Stimulated activated CD8-positive, alpha-beta memory T cell treated with anti-CD3 and anti-CD28 coated beads, Interleukin-12 subunit alpha, Interleukin-12 subunit beta, amount 100 ng/mL, for 24 hours (primary cell): ENCODE measurements at regions not wholly inside any gene's neighbourhood (a gene's known extent, or its start where the extent isn't known, plus 50 kb on each side); places are given as distances from the start of the nearest gene placed in this dataset.

ENCODE experiments used
- DNase-seq: peaks from one replicate; pipeline ENCODE4 v3.0.0-alpha.2; 2020; ENCODE audit errors: extremely low read depth

DNA sequence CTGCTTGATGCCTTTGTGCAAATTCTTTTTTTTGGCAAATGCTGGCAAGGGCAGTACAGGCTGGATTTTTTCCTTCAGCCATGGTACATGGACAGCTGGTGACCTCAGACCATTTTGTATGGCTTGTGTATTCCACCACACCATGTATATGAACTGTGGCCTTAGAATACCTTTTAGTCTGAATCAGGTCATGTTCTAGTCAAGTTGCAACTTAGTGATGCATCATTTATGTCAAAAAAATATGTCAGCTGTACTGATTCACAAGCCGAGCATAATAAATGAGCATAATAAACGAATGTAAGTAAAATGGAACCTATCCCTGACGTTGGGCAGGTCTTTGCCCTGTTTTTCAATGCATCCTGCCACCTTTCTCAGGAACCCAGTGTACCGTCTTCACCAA lies 219.7 kb upstream of the RUNX1 start:
- no peak for DNase-seq

DNA sequence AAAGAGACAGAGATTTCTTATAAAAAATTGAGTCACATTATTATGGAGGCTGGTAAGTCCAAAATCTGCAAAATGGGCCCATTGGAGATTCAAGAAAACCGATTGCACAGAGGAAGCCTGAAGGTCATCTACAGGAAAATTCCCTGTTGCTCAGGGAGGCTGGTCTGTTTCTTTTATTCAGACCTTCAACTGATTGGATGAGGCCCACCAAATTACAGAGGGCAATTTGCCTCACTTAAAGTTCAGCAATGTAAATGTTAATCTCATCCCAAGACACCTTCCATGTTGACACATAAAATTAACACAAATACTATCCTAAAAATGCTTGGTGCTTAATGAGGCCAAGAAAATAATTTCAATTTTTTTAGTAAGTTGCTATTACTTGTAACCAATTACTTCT lies 219.2 kb upstream of the RUNX1 start:
- DNase-seq: no peak

- DNase-seq: no peak
Observed at GRCh38 chr21:35266546-35266945, 217.4 kb upstream of the RUNX1 start.

DNA sequence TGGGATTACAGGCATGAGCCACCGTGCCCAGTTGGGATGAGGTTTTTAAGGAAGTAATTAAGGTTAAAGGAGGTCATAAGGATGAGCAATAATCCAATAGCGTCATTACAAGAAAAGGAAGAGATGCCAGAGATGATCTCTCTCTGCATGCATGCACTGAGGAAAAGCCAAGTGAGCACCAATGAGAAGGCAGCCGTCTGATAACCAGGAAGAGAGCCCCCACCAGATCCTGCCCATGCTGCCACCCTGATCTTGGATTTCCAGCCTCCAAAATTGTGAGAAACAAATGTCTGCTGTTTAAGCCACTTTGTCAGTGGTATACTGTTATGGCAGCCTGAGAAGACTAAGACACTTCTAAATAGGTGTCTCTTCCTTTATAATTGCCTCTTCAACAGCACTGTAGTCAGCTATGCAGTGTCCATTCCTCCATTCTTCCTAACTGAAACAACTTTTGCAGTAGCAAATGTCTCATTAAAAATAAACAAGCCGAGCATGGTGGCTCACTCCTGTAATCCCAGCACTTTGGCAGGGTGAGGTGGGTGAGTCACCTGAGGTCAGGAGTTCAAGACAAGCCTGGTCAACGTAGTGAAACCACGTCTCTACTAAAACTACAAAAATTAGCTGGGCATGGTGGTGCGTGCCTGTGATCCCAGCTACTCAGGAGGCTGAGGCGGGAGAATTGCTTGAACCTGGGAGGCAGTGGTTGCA lies 216.2 kb upstream of the RUNX1 start:
- DNase-seq: no peak

- DNase-seq: no peak
Observed at GRCh38 chr21:35259457-35259856, 210.4 kb upstream of the RUNX1 start.

DNA sequence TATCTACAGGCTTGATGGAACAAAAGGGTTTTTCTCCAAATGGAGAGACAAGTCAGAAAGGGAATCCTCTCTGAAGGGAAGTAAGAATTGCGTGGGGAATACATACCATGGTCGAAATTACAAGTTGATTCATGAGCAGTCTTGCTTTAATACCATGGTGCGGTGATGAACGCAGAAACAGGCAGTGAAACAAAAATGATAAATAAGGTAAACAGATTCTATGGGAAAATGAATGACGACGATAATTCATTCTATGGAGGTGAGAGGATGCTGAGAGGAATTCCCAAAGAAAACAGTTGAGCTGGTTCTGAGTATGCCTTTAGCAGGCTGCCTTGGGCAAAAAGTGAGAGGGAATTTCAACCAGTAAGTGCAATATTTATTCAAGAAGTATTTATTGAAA lies 209.4 kb upstream of the RUNX1 start:
- DNase-seq: no peak

GRCh38 chr21:35257413-35257812 lies 208.3 kb upstream of the RUNX1 start:
- no peak for DNase-seq

DNA sequence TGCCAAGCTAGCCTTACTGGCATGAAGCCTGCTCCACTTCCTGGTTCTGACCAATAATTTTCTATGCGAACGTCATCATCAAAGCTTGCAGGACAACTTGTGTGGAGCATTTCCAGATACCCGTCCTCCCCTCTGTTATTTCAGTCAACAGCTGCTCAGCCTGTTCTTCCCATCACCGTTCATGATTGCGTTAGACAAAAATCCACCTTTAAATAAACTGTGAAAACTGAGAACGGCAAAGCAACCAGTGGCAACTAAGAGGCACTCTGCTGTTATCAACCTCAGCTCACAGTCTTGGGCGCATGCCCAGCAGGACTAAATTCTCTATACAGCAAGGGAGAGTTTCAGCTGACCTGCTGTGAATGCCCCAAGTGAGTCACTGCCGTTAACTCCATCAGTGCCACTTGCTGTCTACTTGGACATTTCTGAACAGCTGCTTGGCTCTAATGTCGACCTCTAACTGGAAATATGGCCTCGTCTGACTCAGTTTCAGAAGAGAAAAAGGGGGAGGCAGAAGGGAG lies 207.4 kb upstream of the RUNX1 start:
- DNase-seq: no peak

DNA sequence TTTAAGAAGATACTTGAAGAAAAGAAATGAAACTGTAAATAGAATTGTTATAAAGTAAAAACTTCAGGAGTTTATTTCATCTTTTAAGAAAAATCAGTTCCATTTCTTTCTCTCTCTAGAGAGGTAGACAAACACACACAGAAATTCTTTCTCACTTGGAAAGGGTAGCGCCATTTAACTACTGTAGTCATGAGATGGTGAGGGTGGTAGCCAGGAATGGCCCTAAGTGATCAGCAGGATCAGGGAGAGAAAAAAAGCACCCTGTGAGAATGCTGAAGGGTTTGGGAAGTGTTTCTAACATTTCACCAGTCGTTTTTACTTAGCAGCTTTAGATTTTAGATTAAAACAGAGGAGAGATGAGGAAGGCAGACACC lies 205.7 kb upstream of the RUNX1 start:
- no peak for DNase-seq

GRCh38 chr21:35254006-35254764 lies 205.1 kb upstream of the RUNX1 start:
- no peak for DNase-seq

- no peak for DNase-seq
Observed at GRCh38 chr21:35252831-35253230, 203.7 kb upstream of the RUNX1 start.

- no peak for DNase-seq
Observed at GRCh38 chr21:35249636-35250035, 200.5 kb upstream of the RUNX1 start.

DNA sequence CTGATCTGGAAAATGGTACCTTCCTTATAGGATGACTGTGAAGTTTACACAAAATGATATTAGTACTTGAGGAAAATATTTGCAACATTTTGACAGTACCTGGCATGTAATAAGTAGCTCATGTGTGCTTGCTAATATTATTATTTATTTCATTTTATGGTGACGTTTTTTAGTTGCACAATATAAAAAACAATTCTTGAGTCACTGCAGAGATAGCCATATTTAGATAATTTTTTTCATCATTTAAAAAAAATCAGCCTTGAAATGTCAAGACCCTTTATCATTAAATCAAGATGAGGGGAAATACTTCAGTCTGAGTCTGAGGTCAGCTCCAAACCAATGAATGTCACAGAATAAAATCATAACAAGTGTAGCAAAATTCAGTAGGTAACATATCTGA lies 196.8 kb upstream of the RUNX1 start:
- DNase-seq: no peak

GRCh38 chr21:35244514-35244913 lies 195.4 kb upstream of the RUNX1 start:
- DNase-seq: no peak

- no peak for DNase-seq
Observed at GRCh38 chr21:35243171-35243570, 194.1 kb upstream of the RUNX1 start.

GRCh38 chr21:35239811-35240219 lies 190.7 kb upstream of the RUNX1 start:
- DNase-seq: no peak

DNA sequence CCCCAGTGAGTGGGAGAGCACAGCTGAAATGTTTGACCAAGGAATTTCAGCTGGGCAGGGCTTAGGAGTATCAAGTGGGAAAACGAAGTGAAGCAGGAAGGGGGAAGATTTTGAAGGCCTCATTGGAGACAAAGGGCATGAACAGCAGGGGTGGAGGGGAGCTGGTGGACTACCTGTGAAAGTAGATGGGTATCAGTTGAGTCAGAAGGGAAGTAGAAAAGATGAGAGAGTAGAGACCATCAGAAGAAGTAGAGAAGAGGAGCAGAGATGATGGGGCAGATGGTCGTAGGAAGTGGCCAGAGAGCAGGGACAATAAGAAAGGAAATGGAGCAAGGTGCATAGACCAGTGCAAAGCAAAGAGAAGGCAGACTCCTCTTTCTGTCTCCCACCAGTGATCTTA lies 189.0 kb upstream of the RUNX1 start:
- no peak for DNase-seq

- no peak for DNase-seq
Observed at GRCh38 chr21:35237287-35237686, 188.2 kb upstream of the RUNX1 start.

DNA sequence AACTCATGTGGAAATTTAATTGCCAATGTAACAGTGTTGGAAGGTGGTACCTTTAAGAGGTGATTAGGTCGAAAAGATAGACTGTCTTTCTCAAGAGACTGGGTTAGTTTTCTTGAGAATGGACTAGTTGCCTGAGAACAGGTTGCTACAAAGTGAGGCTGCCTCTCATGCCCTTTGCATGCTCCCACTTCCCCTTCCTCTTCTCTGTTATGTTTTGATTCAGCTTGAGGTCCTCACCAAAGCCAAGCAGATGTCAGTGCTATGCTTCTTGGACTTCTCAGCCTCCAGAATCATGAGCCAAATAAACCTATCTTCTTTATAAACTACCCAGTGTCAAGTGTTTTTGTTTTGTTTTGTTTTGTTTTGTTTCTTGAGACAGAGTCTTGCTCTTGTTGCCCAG lies 187.0 kb upstream of the RUNX1 start:
- no peak for DNase-seq

- DNase-seq: no peak
Observed at GRCh38 chr21:35234725-35235124, 185.6 kb upstream of the RUNX1 start.

- no peak for DNase-seq
Observed at GRCh38 chr21:35233756-35234155, 184.7 kb upstream of the RUNX1 start.

- DNase-seq: no peak
Observed at GRCh38 chr21:35232545-35233176, 183.6 kb upstream of the RUNX1 start.

- no peak for DNase-seq
Observed at GRCh38 chr21:35231090-35231489, 182.0 kb upstream of the RUNX1 start.
